ENCODE measurements at regions not wholly inside any gene's neighbourhood (a gene's known extent, or its start where the extent isn't known, plus 50 kb on each side); places are given as distances from the start of the nearest gene placed in this dataset.

GRCh38 chr12:116391501-116391900 lies 114.0 kb upstream of the MED13L start:
- no peaks in the 10 kb centered on the region for H3K9me3 Mint-ChIP-seq
- H3K4me1 Mint-ChIP-seq, result no peaks in the 10 kb centered on the region
- H3K36me3 Mint-ChIP-seq (ENCODE audit: insufficient read depth), result peaks cover 3% of the 10 kb centered on the region
- peaks cover 41% of the 10 kb centered on the region for H3K27me3 Mint-ChIP-seq
- ATAC-seq (replicated peaks; ENCODE audit: extremely low read depth, poor library complexity, severe bottlenecking) (no peak), DNase-seq (ENCODE audit: low spot score in 2 of 2) (no peak)
- H3K27ac Mint-ChIP-seq (ENCODE audit: low read depth), result no peak overlapping the region
- H3K4me3 Mint-ChIP-seq, result no peak overlapping the region

GRCh38 chr12:116392061-116392460 lies 114.6 kb upstream of the MED13L start:
- H3K36me3 Mint-ChIP-seq (ENCODE audit: insufficient read depth), result peaks cover 3% of the 10 kb centered on the region
- DNase-seq (ENCODE audit: low spot score in 2 of 2) (no peak), ATAC-seq (replicated peaks; ENCODE audit: extremely low read depth, poor library complexity, severe bottlenecking) (no peak)
- H3K27me3 Mint-ChIP-seq, result peaks cover 35% of the 10 kb centered on the region
- H3K9me3 Mint-ChIP-seq, result no peaks in the 10 kb centered on the region
- no peak overlapping the region for H3K27ac Mint-ChIP-seq (ENCODE audit: low read depth)
- no peak overlapping the region for H3K4me3 Mint-ChIP-seq
- H3K4me1 Mint-ChIP-seq, result no peaks in the 10 kb centered on the region

- DNase-seq (ENCODE audit: low spot score in 2 of 2) (no peak), ATAC-seq (replicated peaks; ENCODE audit: extremely low read depth, poor library complexity, severe bottlenecking) (no peak)
- peaks cover 40% of the 10 kb centered on the region for H3K27me3 Mint-ChIP-seq
- peaks cover 3% of the 10 kb centered on the region for H3K36me3 Mint-ChIP-seq (ENCODE audit: insufficient read depth)
- H3K4me3 Mint-ChIP-seq, result no peak overlapping the region
- no peaks in the 10 kb centered on the region for H3K4me1 Mint-ChIP-seq
- no peak overlapping the region for H3K27ac Mint-ChIP-seq (ENCODE audit: low read depth)
- peaks cover under 1% of the 10 kb centered on the region for H3K9me3 Mint-ChIP-seq
Measured at GRCh38 chr12:116393255-116393654, 115.8 kb upstream of the MED13L start.

GRCh38 chr12:116393859-116394650 lies 116.6 kb upstream of the MED13L start:
- ATAC-seq (replicated peaks; ENCODE audit: extremely low read depth, poor library complexity, severe bottlenecking), result no peak
- Mint-ChIP-seq H3K27me3 (peaks cover 45% of the 10 kb centered on the region), H3K27ac (ENCODE audit: low read depth) (no peak overlapping the region), H3K9me3 (peaks cover 8% of the 10 kb centered on the region), H3K36me3 (ENCODE audit: insufficient read depth) (peaks cover 3% of the 10 kb centered on the region), H3K4me3 (no peak overlapping the region), H3K4me1 (no peaks in the 10 kb centered on the region)
- no peak for DNase-seq (ENCODE audit: low spot score in 2 of 2)

- DNase-seq (ENCODE audit: low spot score in 2 of 2) (no peak), ATAC-seq (replicated peaks; ENCODE audit: extremely low read depth, poor library complexity, severe bottlenecking) (no peak)
- H3K36me3 Mint-ChIP-seq (ENCODE audit: insufficient read depth), result peaks cover 1% of the 10 kb centered on the region
- H3K4me1 Mint-ChIP-seq, result no peaks in the 10 kb centered on the region
- H3K27me3 Mint-ChIP-seq, result peaks cover 43% of the 10 kb centered on the region
- peaks cover 11% of the 10 kb centered on the region for H3K9me3 Mint-ChIP-seq
- no peak overlapping the region for H3K4me3 Mint-ChIP-seq
- no peak overlapping the region for H3K27ac Mint-ChIP-seq (ENCODE audit: low read depth)
Measured at GRCh38 chr12:116395396-116395795, 117.9 kb upstream of the MED13L start.

- no peak overlapping the region for H3K27ac Mint-ChIP-seq (ENCODE audit: low read depth)
Measured at GRCh38 chr12:116397148-116397547, 119.7 kb upstream of the MED13L start.

GRCh38 chr12:116398193-116398592 lies 120.7 kb upstream of the MED13L start:
- no peak overlapping the region for H3K4me3 Mint-ChIP-seq
- H3K36me3 Mint-ChIP-seq (ENCODE audit: insufficient read depth), result peaks cover 2% of the 10 kb centered on the region
- H3K27me3 Mint-ChIP-seq, result peaks cover 60% of the 10 kb centered on the region
- no peak overlapping the region for H3K27ac Mint-ChIP-seq (ENCODE audit: low read depth)
- H3K4me1 Mint-ChIP-seq, result no peaks in the 10 kb centered on the region
- H3K9me3 Mint-ChIP-seq, result peaks cover 19% of the 10 kb centered on the region
- ATAC-seq (replicated peaks; ENCODE audit: extremely low read depth, poor library complexity, severe bottlenecking) (no peak), DNase-seq (ENCODE audit: low spot score in 2 of 2) (no peak)

More at GRCh38 chr12:116397148-116397547, 119.7 kb upstream of the MED13L start:
- no peaks in the 10 kb centered on the region for H3K4me1 Mint-ChIP-seq
- peaks cover 54% of the 10 kb centered on the region for H3K27me3 Mint-ChIP-seq
- peaks cover 19% of the 10 kb centered on the region for H3K9me3 Mint-ChIP-seq
- no peak for ATAC-seq (replicated peaks; ENCODE audit: extremely low read depth, poor library complexity, severe bottlenecking)
- H3K4me3 Mint-ChIP-seq, result no peak overlapping the region
- DNase-seq (ENCODE audit: low spot score in 2 of 2), result no peak
- peaks cover 2% of the 10 kb centered on the region for H3K36me3 Mint-ChIP-seq (ENCODE audit: insufficient read depth)

GRCh38 chr12:116399055-116399454 lies 121.6 kb upstream of the MED13L start:
- no peaks in the 10 kb centered on the region for H3K4me1 Mint-ChIP-seq
- H3K36me3 Mint-ChIP-seq (ENCODE audit: insufficient read depth), result peaks cover 2% of the 10 kb centered on the region
- DNase-seq (ENCODE audit: low spot score in 2 of 2) (no peak), ATAC-seq (replicated peaks; ENCODE audit: extremely low read depth, poor library complexity, severe bottlenecking) (no peak)
- H3K27ac Mint-ChIP-seq (ENCODE audit: low read depth), result no peak overlapping the region
- peaks cover 19% of the 10 kb centered on the region for H3K9me3 Mint-ChIP-seq
- H3K4me3 Mint-ChIP-seq, result no peak overlapping the region
- peaks cover 56% of the 10 kb centered on the region for H3K27me3 Mint-ChIP-seq

- H3K27me3 Mint-ChIP-seq, result peaks cover 56% of the 10 kb centered on the region
- H3K36me3 Mint-ChIP-seq (ENCODE audit: insufficient read depth), result peaks cover 2% of the 10 kb centered on the region
- no peak overlapping the region for H3K4me3 Mint-ChIP-seq
- H3K4me1 Mint-ChIP-seq, result no peaks in the 10 kb centered on the region
- no peak overlapping the region for H3K27ac Mint-ChIP-seq (ENCODE audit: low read depth)
- H3K9me3 Mint-ChIP-seq, result peaks cover 19% of the 10 kb centered on the region
- DNase-seq (ENCODE audit: low spot score in 2 of 2) (no peak), ATAC-seq (replicated peaks; ENCODE audit: extremely low read depth, poor library complexity, severe bottlenecking) (no peak)
Measured at GRCh38 chr12:116400636-116401372, 123.3 kb upstream of the MED13L start.

GRCh38 chr12:116401565-116401964 lies 124.1 kb upstream of the MED13L start:
- DNase-seq (ENCODE audit: low spot score in 2 of 2), result no peak

GRCh38 chr12:116402163-116402939 lies 124.9 kb upstream of the MED13L start:
- H3K4me3 Mint-ChIP-seq, result no peak overlapping the region
- H3K27me3 Mint-ChIP-seq, result peaks cover 54% of the 10 kb centered on the region
- H3K36me3 Mint-ChIP-seq (ENCODE audit: insufficient read depth), result peaks cover 1% of the 10 kb centered on the region
- DNase-seq (ENCODE audit: low spot score in 2 of 2), result no peak
- H3K4me1 Mint-ChIP-seq, result no peaks in the 10 kb centered on the region
- peaks cover 19% of the 10 kb centered on the region for H3K9me3 Mint-ChIP-seq
- H3K27ac Mint-ChIP-seq (ENCODE audit: low read depth), result no peak overlapping the region
- ATAC-seq (replicated peaks; ENCODE audit: extremely low read depth, poor library complexity, severe bottlenecking), result no peak

More at GRCh38 chr12:116401565-116401964, 124.1 kb upstream of the MED13L start:
- no peak overlapping the region for H3K4me3 Mint-ChIP-seq
- peaks cover 19% of the 10 kb centered on the region for H3K9me3 Mint-ChIP-seq
- no peak overlapping the region for H3K27ac Mint-ChIP-seq (ENCODE audit: low read depth)
- peaks cover 56% of the 10 kb centered on the region for H3K27me3 Mint-ChIP-seq
- no peak for ATAC-seq (replicated peaks; ENCODE audit: extremely low read depth, poor library complexity, severe bottlenecking)
- H3K36me3 Mint-ChIP-seq (ENCODE audit: insufficient read depth), result peaks cover 1% of the 10 kb centered on the region
- no peaks in the 10 kb centered on the region for H3K4me1 Mint-ChIP-seq

- ATAC-seq (replicated peaks; ENCODE audit: extremely low read depth, poor library complexity, severe bottlenecking) (no peak), DNase-seq (ENCODE audit: low spot score in 2 of 2) (no peak)
- no peaks in the 10 kb centered on the region for H3K4me1 Mint-ChIP-seq
- no peak overlapping the region for H3K4me3 Mint-ChIP-seq
- H3K9me3 Mint-ChIP-seq, result peaks cover 15% of the 10 kb centered on the region
- H3K27me3 Mint-ChIP-seq, result peaks cover 42% of the 10 kb centered on the region
- H3K27ac Mint-ChIP-seq (ENCODE audit: low read depth), result no peak overlapping the region
- H3K36me3 Mint-ChIP-seq (ENCODE audit: insufficient read depth), result peaks cover 1% of the 10 kb centered on the region
Measured at GRCh38 chr12:116403546-116403945, 126.1 kb upstream of the MED13L start.

Measured in central memory CD8-positive, alpha-beta T cell (primary cell).